Chondrocyte (in vitro differentiated cells): ENCODE measurements at regions not wholly inside any gene's neighbourhood (a gene's known extent, or its start where the extent isn't known, plus 50 kb on each side); places are given as distances from the start of the nearest gene placed in this dataset.

ENCODE experiments used
- DNase-seq: peaks from one replicate; pipeline ENCODE4 v3.0.0; 2021; ENCODE audit warnings: mixed read lengths, low spot score
- H3K27ac Mint-ChIP-seq: one replicate; pipeline ENCODE4 v1.8.0; 2021; ENCODE audit warnings: mild to moderate bottlenecking, moderate library complexity, mixed read lengths; ENCODE audit not compliant: unreplicated experiment
- H3K27me3 Mint-ChIP-seq: 2 replicates; pipeline ENCODE4 v1.8.0; 2021; ENCODE audit warnings: low read depth, mixed read lengths
- H3K36me3 Mint-ChIP-seq: 2 replicates; pipeline ENCODE4 v1.8.0; 2021; ENCODE audit warnings: low read depth, mixed read lengths
- H3K4me1 Mint-ChIP-seq: 2 replicates; pipeline ENCODE4 v1.8.0; 2021; ENCODE audit warnings: low read depth, mild to moderate bottlenecking, mixed read lengths
- H3K4me3 Mint-ChIP-seq: one replicate; pipeline ENCODE4 v1.8.0; 2021; ENCODE audit warnings: mild to moderate bottlenecking, moderate library complexity, mixed read lengths; ENCODE audit not compliant: unreplicated experiment
- H3K9me3 Mint-ChIP-seq: 2 replicates; pipeline ENCODE4 v1.8.0; 2021; ENCODE audit warnings: low read depth, mixed read lengths
- CTCF ChIP-seq: fragments of 200-600 bp; sonication (generic); IDR thresholded peaks from 2 replicates; pipeline ENCODE4 v1.5.0; 2021; ENCODE audit warnings: antibody characterized with exemption, mild to moderate bottlenecking, moderate library complexity

- Mint-ChIP-seq H3K4me3 (no peak overlapping the region), H3K27ac (no peak overlapping the region), H3K4me1 (peaks cover 23% of the 10 kb centered on the region), H3K36me3 (no peaks in the 10 kb centered on the region), H3K9me3 (no peaks in the 10 kb centered on the region), H3K27me3 (no peaks in the 10 kb centered on the region)
- no peak for DNase-seq
- TF ChIP-seq CTCF, result no peak
Measured at GRCh38 chr6:54059683-54060082, 51.6 kb upstream of the MLIP start.

GRCh38 chr6:54060286-54060685 lies 51.0 kb upstream of the MLIP start:
- no peaks in the 10 kb centered on the region for H3K36me3 Mint-ChIP-seq
- peak overlapping the region; percentile 28 for H3K27ac Mint-ChIP-seq
- no peak overlapping the region for H3K4me3 Mint-ChIP-seq
- H3K27me3 Mint-ChIP-seq, result no peaks in the 10 kb centered on the region
- no peak for DNase-seq
- no peak for TF ChIP-seq CTCF
- H3K9me3 Mint-ChIP-seq, result no peaks in the 10 kb centered on the region
- H3K4me1 Mint-ChIP-seq, result peaks cover 20% of the 10 kb centered on the region
